ENCODE measurements at regions not wholly inside any gene's neighbourhood (a gene's known extent, or its start where the extent isn't known, plus 50 kb on each side); places are given as distances from the start of the nearest gene placed in this dataset.

- no peak for TF ChIP-seq HIC1 (tag by site-specific recombination; IDR thresholded peaks at IDR 0.05)
- TF ChIP-seq, protein P1, sequence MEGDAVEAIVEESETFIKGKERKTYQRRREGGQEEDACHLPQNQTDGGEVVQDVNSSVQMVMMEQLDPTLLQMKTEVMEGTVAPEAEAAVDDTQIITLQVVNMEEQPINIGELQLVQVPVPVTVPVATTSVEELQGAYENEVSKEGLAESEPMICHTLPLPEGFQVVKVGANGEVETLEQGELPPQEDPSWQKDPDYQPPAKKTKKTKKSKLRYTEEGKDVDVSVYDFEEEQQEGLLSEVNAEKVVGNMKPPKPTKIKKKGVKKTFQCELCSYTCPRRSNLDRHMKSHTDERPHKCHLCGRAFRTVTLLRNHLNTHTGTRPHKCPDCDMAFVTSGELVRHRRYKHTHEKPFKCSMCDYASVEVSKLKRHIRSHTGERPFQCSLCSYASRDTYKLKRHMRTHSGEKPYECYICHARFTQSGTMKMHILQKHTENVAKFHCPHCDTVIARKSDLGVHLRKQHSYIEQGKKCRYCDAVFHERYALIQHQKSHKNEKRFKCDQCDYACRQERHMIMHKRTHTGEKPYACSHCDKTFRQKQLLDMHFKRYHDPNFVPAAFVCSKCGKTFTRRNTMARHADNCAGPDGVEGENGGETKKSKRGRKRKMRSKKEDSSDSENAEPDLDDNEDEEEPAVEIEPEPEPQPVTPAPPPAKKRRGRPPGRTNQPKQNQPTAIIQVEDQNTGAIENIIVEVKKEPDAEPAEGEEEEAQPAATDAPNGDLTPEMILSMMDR (tag by site-specific recombination; IDR thresholded peaks at IDR 0.05), result no peak
- no peak for TF ChIP-seq HOXA7 (CRISPR knock-in tag; IDR thresholded peaks at IDR 0.05; ENCODE audit: borderline replicate concordance)
- TF ChIP-seq ZNF184 (tag by site-specific recombination; IDR thresholded peaks at IDR 0.05), result no peak
- no peak for TF ChIP-seq ZNF433 (tag by site-specific recombination; IDR thresholded peaks at IDR 0.05; ENCODE audit: low read depth)
- TF ChIP-seq ZNF274 (IDR thresholded peaks at IDR 0.05; ENCODE audit: low read length), result no peak
- no peak for TF ChIP-seq ZNF274 (tag by site-specific recombination; IDR thresholded peaks at IDR 0.05; ENCODE audit: borderline replicate concordance)
- TF ChIP-seq ZNF585B (tag by site-specific recombination; IDR thresholded peaks at IDR 0.05), result no peak
- no peak for TF ChIP-seq ZNF664 (tag by site-specific recombination; IDR thresholded peaks at IDR 0.05)
- no peak for TF ChIP-seq ZNF449 (tag by site-specific recombination; IDR thresholded peaks at IDR 0.05)
- no peak for TF ChIP-seq ZNF544 (tag by site-specific recombination; IDR thresholded peaks at IDR 0.05)
- no peak for TF ChIP-seq SCRT2 (tag by site-specific recombination; IDR thresholded peaks at IDR 0.05)
- TF ChIP-seq ZNF394 (tag by site-specific recombination; IDR thresholded peaks at IDR 0.05; ENCODE audit: borderline replicate concordance), result no peak
- TF ChIP-seq ZNF830 (tag by site-specific recombination; IDR thresholded peaks at IDR 0.05; ENCODE audit: low read depth), result no peak
- TF ChIP-seq ZNF561 (tag by site-specific recombination; IDR thresholded peaks at IDR 0.05; ENCODE audit: borderline replicate concordance), result no peak
Observed at GRCh38 chr13:37503287-37503686, 95.3 kb downstream of the POSTN start.

All from HEK293 (cell line).